ENCODE measurements at regions not wholly inside any gene's neighbourhood (a gene's known extent, or its start where the extent isn't known, plus 50 kb on each side); places are given as distances from the start of the nearest gene placed in this dataset.

DNA sequence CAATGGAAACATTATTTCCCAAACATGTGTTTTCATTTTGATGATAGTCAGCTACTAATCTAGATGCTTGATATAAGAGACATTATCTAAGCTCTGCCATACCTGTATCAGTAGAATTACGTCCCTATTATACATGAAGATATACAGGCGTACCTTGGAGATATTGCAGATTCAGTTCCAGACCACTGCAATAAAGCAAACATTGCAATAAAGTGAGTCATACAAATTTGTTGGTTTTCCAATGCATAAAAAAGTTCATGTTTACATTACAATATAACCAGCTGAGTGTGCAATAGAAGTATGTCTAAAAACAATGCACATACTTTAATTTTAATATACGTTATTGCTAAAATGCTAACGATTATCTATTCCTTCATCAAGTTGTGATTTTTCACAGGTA lies 236.0 kb upstream of the ZNF717 start:
- TF ChIP-seq BRCA1 (IDR thresholded peaks at IDR 0.05) (no peak), BRCA1 (CRISPR knock-in tag; IDR thresholded peaks at IDR 0.05) (no peak), CBX5 (IDR thresholded peaks at IDR 0.05; ENCODE audit: borderline replicate concordance, low read depth) (no peak), SIN3B (IDR thresholded peaks at IDR 0.05; ENCODE audit: low read depth) (no peak)

Measured in K562 (cell line).